ENCODE measurements at regions not wholly inside any gene's neighbourhood (a gene's known extent, or its start where the extent isn't known, plus 50 kb on each side); places are given as distances from the start of the nearest gene placed in this dataset.

GRCh38 chr14:22318951-22319350 lies 270.1 kb downstream of the DAD1 start:
- TF ChIP-seq CTCF (IDR thresholded peaks at IDR 0.05 in 4 of 5, conservative IDR thresholded peaks at IDR 0.05 in 1 of 5) (no peak), POLR2A (IDR thresholded peaks at IDR 0.05) (no peak)
